HFFc6 (cell line): ENCODE measurements at regions not wholly inside any gene's neighbourhood (a gene's known extent, or its start where the extent isn't known, plus 50 kb on each side); places are given as distances from the start of the nearest gene placed in this dataset.
A peak's percentile ranks its signal among the peaks of the same experiment; 100 is the strongest.
"Not testable (repeated sequence)": the region's sequence is repeated elsewhere in the genome, so short reads cannot be mapped to it uniquely, and the experiment has no call there.

Source experiments
- DNase-seq: peaks from one replicate; pipeline ENCODE4 v3.0.0-alpha.2; 2018
- H3K27ac Mint-ChIP-seq: 2 replicates; pipeline ENCODE4 v1.8.0; 2020; ENCODE audit warnings: mild to moderate bottlenecking, mixed read lengths
- H3K27me3 Mint-ChIP-seq: 2 replicates; pipeline ENCODE4 v1.8.0; 2021; ENCODE audit warnings: mild to moderate bottlenecking, moderate library complexity, mixed read lengths; ENCODE audit not compliant: insufficient read depth
- H3K36me3 Mint-ChIP-seq: 2 replicates; pipeline ENCODE4 v1.8.0; 2021; ENCODE audit warnings: low read depth, mixed read lengths
- H3K4me1 Mint-ChIP-seq: 2 replicates; pipeline ENCODE4 v1.8.0; 2020; ENCODE audit warnings: low read depth, mixed read lengths
- H3K4me3 Mint-ChIP-seq: 2 replicates; pipeline ENCODE4 v1.8.0; 2020; ENCODE audit warnings: mild to moderate bottlenecking, moderate library complexity, mixed read lengths
- H3K9me3 Mint-ChIP-seq: 2 replicates; pipeline ENCODE4 v1.8.0; 2020; ENCODE audit warnings: mild to moderate bottlenecking, mixed read lengths

DNA sequence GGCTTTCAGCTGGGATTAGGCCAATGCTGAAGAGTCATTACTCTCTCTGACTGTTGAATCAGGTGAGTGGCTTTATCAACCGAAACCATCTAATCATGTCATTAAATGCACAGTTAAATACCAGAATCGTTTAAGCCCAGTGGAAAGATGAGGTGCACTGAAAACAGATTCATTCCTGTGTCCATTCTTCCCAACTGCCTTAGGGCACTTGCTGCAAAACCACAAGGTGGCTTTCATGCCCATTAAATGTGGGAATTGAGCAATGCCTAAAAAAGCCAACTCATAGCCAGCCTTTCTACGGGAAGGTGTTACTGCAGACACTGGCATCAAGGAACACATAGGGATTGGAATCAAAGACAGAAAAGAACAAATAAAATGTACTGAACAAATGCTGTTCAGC is 246.3 kb upstream of the NBPF12 start:
- H3K4me3 Mint-ChIP-seq, H3K4me1 Mint-ChIP-seq, H3K36me3 Mint-ChIP-seq, H3K27ac Mint-ChIP-seq, H3K9me3 Mint-ChIP-seq, H3K27me3 Mint-ChIP-seq: not testable (repeated sequence)
- DNase-seq, result peak; percentile 59

DNA sequence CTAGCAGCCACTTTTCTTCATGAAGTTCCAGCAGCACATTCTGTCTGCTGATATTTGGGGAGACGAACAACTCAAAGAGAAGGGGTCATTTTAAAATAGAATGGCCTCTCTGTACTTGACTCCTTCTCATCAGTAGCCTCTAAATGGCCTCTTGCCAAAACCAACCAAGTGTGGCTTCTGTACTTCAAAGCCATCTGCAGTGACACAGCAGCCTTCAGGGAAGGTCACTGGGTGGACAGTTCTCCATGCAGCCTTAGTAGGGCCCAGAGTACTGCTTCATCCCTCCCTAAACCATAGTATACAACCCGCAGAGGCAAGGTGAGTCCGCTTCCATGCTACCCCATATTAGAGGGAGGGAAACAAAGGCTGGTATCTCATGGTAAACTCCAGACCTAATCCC is 249.2 kb upstream of the NBPF12 start:
- not testable (repeated sequence) for H3K4me3 Mint-ChIP-seq, H3K36me3 Mint-ChIP-seq, H3K9me3 Mint-ChIP-seq, H3K4me1 Mint-ChIP-seq, DNase-seq, H3K27me3 Mint-ChIP-seq, H3K27ac Mint-ChIP-seq

DNA sequence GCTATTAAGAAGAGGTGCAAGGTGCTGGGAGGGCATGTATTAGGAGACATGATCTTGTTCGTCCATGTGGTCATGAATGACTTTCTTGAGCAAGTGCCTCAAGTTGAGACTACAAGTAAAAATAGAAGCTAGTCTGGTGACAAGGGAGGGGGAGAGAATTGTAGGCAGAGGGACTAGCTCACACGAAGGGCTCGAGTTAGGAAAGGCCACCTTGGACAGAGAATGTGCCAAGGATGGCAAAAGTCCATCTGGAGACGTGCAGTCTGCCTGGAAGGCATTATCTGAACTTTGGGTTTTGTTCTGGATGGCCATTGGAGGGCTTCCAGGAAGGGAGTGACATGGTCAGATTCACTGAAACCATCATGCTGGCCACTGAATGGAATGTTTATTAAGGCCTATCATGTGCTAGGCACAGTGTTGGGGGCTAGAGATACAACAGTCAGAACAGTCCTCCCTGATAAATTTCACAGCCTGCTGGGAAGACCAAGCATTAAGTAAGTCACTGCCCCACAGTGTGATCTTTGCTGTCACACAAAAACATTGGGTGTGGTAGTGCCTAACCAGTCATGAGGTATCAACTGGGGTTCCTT is 251.3 kb upstream of the NBPF12 start:
- H3K27ac Mint-ChIP-seq, H3K4me3 Mint-ChIP-seq, H3K4me1 Mint-ChIP-seq, H3K9me3 Mint-ChIP-seq, H3K27me3 Mint-ChIP-seq, H3K36me3 Mint-ChIP-seq, DNase-seq: not testable (repeated sequence)

DNA sequence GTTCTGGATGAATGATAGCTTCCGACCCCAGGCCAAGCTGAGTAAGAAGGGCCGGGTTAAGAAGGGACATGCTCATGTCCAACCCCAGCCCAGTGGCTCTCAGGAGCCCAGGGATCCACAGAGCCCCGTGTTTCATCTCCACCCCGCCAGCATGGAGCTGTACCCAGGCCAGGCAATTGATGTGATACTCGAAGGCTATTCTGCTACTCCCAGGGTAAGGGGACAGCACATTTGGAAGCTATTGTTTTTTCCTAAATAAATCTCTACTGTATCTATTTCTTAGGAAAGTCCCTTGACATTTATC is 255.0 kb upstream of the NBPF12 start:
- H3K4me3 Mint-ChIP-seq, DNase-seq, H3K4me1 Mint-ChIP-seq, H3K9me3 Mint-ChIP-seq, H3K27ac Mint-ChIP-seq, H3K36me3 Mint-ChIP-seq, H3K27me3 Mint-ChIP-seq: not testable (repeated sequence)

DNA sequence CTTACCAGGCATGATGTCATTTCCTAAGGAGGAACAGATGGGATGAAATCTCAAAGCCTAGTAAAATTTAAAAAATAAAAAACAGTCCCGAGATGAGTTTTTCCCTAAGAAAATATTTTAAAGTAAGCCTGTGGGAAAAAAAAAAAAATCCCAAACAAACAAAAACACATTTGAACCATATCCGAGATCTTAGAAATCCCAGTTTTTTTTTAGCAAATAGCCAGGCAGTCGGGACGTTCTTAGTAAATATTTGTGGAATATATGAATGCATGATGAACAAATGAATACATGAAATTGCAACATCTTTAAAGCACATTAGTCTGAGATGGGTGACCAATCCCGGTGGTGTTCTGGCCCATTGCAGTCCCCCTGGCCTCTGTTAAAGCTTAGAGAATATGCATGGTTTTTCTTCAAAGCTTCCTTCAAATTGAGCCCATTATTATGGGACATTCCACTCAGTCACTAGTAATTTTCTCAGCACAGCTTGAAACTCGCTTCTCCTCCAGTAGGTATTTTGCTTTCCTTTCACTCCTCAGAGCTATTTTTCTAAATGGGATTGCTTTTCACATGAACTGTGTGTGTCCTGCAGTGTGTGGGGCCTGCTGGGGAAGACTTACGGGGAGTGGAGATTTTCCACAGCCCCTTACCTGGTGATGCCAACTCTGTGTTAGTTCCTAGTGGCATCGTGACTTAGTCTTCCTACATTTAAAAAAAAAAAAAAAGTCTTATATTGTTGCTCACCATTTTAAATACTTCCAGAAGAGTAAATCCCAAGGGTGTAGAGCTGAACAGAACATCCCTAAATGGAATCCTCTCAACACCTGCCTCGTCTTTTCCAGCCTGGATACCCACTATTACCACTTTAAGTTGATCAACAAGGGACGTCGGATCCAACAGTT is 255.6 kb upstream of the NBPF12 start:
- H3K4me1 Mint-ChIP-seq, H3K9me3 Mint-ChIP-seq, DNase-seq: not testable (repeated sequence)

DNA sequence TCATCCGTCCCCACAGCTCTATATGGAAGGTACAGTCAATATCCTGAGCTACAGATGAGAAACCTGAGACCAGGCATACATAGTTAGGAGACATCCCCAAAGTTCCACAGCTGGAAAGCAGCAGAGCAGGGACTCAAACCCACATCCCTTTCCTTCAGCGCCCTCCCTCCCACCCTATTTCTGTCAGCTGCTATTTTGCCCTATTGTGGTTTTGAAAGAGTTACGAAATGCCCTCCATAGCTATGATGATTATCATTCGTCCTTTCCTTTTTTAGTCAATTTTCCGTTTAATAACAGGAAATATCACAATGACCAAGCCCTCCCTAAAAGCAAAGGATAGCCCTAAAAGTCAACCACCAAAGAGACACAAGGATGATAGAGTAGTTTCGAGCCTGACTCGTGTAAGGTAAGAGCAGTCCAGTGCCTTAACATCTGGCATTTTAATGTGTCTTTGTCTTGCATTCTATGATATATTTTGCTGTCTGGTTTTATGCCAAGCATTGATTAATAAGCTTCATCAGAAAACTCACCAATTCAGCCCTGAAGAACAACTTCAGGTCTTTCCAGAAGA is 264.3 kb upstream of the NBPF12 start:
- not testable (repeated sequence) for H3K4me3 Mint-ChIP-seq, H3K4me1 Mint-ChIP-seq, H3K9me3 Mint-ChIP-seq, H3K27me3 Mint-ChIP-seq, H3K36me3 Mint-ChIP-seq
- H3K27ac Mint-ChIP-seq, result peak overlapping the region; percentile 45; the same call in 1 of the 2 replicates
- DNase-seq, result peak; percentile 14

More for the DNA sequence above, 255.6 kb upstream of the NBPF12 start:
- H3K36me3 Mint-ChIP-seq, H3K4me3 Mint-ChIP-seq, H3K27ac Mint-ChIP-seq, H3K27me3 Mint-ChIP-seq: not testable (repeated sequence)

DNA sequence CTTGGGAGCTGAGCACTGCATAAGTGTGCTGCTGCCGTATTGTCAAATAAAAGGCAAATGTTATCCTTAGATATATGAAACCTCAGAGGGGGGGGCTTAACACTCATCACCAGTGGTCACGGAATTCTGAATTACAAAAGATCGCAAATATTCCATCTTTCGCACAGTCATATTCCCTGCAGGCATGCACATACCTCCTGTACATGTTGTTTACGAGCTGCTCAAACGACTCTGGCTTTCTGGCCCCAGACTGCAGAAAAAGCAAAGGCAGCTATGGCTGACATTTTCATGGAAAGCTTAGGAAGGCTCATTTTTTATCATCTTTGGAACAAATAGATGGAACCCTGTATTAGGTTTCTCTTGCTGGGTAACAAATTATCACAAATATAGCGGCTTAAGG is 265.5 kb upstream of the NBPF12 start:
- not testable (repeated sequence) for H3K27me3 Mint-ChIP-seq

DNA sequence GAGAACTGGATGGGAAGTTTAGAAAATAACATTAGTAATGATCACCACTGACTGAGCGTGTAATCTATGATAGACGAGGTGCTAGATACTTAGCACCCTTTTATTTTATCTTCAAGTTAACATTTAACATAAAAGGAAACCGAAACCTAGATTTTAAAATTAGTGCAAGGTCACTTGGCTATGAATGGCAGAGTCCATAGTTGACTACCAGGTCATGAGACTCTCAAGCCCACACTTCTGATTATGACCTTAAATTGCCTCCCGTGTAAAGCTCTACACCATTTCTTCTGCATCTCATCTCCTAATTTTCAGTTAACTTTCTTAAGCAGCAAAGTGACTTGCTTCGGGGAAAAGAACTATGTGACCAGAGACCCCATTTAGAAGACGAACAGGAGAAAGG is 266.5 kb upstream of the NBPF12 start:
- not testable (repeated sequence) for H3K27me3 Mint-ChIP-seq, H3K4me3 Mint-ChIP-seq, H3K27ac Mint-ChIP-seq, H3K4me1 Mint-ChIP-seq, H3K36me3 Mint-ChIP-seq, DNase-seq, H3K9me3 Mint-ChIP-seq

More for the DNA sequence above, 265.5 kb upstream of the NBPF12 start:
- DNase-seq, result peak; percentile 67
- H3K9me3 Mint-ChIP-seq, H3K4me1 Mint-ChIP-seq, H3K36me3 Mint-ChIP-seq: not testable (repeated sequence)
- Mint-ChIP-seq H3K27ac (peak overlapping the region; percentile 65), H3K4me3 (0 out of 2 replicates have a peak overlapping the region, but pooled peaks have one; percentile 15)

DNA sequence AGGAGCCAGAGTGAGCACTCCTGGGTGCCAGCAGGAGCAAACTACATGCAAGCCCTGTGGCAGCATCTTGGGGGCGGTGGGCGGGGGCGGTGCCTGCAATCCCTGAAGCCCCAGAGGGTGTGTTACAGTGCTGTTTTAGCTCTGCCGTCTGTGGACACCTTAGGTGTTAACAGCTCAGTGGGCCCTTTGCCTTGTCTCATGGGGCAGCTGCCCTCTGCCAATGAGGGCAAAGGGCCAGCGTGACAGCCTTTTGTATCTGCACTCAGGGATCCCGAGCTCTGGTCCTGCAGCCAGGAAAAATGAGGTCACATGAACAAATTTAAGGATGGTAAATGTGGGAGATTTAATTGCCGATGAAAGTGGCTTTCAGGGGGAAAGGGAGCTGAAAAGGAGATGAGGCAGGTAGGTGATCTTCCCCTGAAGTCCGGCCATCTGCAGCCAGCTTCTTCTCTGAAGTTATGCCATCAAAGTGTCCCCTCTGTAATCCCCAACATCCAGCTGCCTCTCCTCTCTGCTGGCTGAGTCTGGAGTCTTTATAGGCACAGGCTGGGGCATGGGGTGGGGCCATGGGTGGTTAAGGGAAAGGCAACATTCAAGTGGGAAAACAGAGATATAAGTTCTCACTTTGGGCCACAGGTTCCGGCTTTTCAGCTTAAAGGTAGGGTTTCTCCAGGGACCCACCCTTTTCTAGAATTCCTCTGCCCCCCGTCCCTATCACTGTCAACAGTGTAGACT is 267.1 kb upstream of the NBPF12 start:
- H3K4me3 Mint-ChIP-seq, H3K4me1 Mint-ChIP-seq, H3K27me3 Mint-ChIP-seq, H3K27ac Mint-ChIP-seq, DNase-seq, H3K9me3 Mint-ChIP-seq, H3K36me3 Mint-ChIP-seq: not testable (repeated sequence)

DNA sequence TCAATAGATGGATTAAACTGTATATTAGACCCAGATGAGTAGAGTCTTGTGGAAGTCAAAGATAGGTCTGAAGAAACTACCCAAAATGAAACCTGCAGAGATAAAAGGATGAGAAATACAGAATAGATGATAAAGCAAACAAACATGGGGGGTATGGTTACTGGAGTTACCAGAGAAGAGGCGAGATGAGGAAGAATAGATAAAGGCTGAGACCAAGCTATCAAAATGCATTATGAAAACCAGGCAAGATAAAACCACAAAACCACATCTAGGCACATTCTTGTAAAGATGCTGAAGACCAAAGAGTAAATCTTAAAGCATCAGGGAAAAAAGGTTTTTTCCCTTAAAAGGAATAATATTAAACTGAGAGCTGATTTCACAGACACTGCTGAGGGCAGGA is 271.8 kb upstream of the NBPF12 start:
- DNase-seq, result peak; percentile 1
- H3K36me3 Mint-ChIP-seq, H3K9me3 Mint-ChIP-seq, H3K4me3 Mint-ChIP-seq, H3K27ac Mint-ChIP-seq, H3K27me3 Mint-ChIP-seq, H3K4me1 Mint-ChIP-seq: not testable (repeated sequence)

DNA sequence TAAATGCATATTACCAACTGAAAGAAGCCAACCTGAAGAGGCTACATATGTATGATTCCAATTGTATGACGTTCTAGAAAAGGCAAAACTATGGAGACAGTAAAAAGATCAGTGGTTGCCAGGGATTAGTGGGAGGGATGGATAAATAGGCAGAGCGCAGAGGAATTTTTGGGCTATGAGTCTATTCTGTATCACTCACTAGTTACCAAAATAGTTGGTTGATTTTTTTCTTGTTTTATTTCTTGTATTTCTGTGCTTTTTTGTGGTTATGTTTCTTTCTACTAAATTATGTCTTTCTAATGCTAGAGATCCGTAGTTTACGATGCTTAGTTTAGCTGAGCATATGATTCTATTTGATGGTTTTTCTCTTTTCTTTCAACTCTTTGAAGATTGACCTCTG is 277.9 kb upstream of the NBPF12 start:
- peak overlapping the region; percentile 59 for H3K27ac Mint-ChIP-seq
- not testable (repeated sequence) for H3K4me1 Mint-ChIP-seq, H3K9me3 Mint-ChIP-seq, H3K36me3 Mint-ChIP-seq, H3K4me3 Mint-ChIP-seq, H3K27me3 Mint-ChIP-seq
- DNase-seq, result peak; percentile 65

DNA sequence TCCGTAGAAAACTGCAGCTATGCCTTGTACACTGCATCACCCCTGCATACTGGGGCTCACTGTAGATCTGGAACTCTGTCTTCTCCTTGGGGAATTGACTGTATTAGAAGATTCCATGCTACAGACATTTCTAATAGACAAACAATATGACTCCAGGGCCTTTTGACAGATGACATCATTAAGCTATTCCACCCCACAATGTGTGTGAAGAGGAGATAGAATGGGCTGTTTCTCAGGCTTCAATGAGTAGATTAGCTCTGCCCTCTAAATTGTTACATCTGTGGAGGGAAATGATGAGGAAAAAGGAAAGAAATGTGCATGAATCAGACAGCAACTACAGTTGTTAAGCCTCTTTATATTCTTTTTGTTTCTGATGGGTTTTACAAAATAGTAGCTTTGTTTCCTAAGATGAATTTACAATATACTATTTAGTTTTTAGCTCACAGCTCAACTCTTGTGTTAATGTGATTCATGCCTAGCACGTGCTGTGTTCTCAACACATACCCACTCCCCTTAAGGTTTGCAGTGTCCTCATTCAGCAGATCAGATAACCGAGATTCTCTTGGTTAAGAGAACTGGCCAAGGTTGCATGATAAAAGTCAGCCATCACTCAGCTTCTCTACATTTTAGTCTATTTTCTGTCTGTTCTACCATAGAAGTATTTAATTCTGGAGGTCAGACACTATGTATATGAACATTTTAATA is 281.6 kb upstream of the NBPF12 start:
- not testable (repeated sequence) for DNase-seq, H3K27me3 Mint-ChIP-seq, H3K4me3 Mint-ChIP-seq, H3K4me1 Mint-ChIP-seq, H3K9me3 Mint-ChIP-seq, H3K36me3 Mint-ChIP-seq, H3K27ac Mint-ChIP-seq

DNA sequence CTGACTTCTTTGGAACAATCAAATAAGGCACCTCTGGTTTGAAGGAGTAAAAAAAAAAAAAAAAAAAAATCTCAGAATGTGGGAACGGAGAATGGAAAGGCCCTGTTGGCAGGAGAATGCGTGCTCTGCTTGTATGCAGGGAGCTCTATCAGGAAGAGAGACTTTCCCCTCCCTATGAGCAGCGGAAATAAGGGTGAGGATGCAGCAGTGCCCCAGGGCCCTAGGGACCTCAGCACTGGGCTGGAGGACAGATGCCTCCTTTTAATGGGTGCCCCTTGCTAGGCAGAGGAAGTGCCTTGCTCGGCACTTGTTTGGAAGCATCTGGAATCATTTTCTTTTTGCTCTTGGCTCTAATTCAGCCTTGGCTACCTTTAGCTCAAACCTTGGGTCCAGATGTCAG is 283.4 kb upstream of the NBPF12 start:
- H3K36me3 Mint-ChIP-seq, H3K27ac Mint-ChIP-seq, H3K4me3 Mint-ChIP-seq, H3K9me3 Mint-ChIP-seq, H3K4me1 Mint-ChIP-seq, DNase-seq, H3K27me3 Mint-ChIP-seq: not testable (repeated sequence)
